Endothelial cell of umbilical vein (primary cell): ENCODE measurements at regions not wholly inside any gene's neighbourhood (a gene's known extent, or its start where the extent isn't known, plus 50 kb on each side); places are given as distances from the start of the nearest gene placed in this dataset.

Experiments
- BruUV-seq: library from RNA; stranded (reverse); fragments of 400-500 nt; replicated peaks from 2 replicates; lab custom pipeline; 2021; lab: Mats Ljungman, UMichigan
- CTCF ChIA-PET: fragments of 300-600, 350-600 bp; sonication (Branson Sonifier 250); formaldehyde crosslinking; loops from one replicate; lab custom pipeline; 2021; ENCODE audit warnings: antibody characterized with exemption, inconsistent platforms; lab: Charles Lee
- POLR2A ChIA-PET: fragments of 300-600, 350-600 bp; sonication (Branson Sonifier 250); formaldehyde crosslinking; loops from one replicate; lab custom pipeline; 2021; ENCODE audit warnings: antibody characterized with exemption, inconsistent platforms; lab: Charles Lee
- DNase-seq: peaks from one replicate; pipeline ENCODE4 v3.0.0-alpha.2; 2011; ENCODE audit warnings: low read depth, low spot score
- FAIRE-seq: peaks from 2 replicates; lab custom pipeline; 2011; peaks lifted over from hg19 to GRCh38; lab: Jason Lieb, UNC
- H2AFZ ChIP-seq: 2 replicates; pipeline ENCODE4 v1.6.0; 2012; ENCODE audit warnings: low read depth, low read length, control low read depth, inconsistent platforms
- H3K27ac ChIP-seq: 2 replicates; pipeline ENCODE4 v1.5.1; 2011; ENCODE audit warnings: low read depth, mild to moderate bottlenecking, control low read depth, low read length, moderate library complexity; ENCODE audit not compliant: insufficient read depth
- H3K27me3 ChIP-seq, 2 experiments: 2 replicates each; pipeline versions ENCODE4 v1.6.0 to v1.6.1; 2011; ENCODE audit warnings: low read length in 2 of 2, mixed read lengths in 1 of 2; ENCODE audit not compliant: control insufficient read depth in 2 of 2, insufficient read depth in 2 of 2
- H3K36me3 ChIP-seq, 2 experiments: 2 replicates in 1 of 2; 3 replicates in 1 of 2; pipeline ENCODE4 v1.5.1; 2011; ENCODE audit warnings: low read length in 2 of 2, mild to moderate bottlenecking in 1 of 2, moderate library complexity in 1 of 2; ENCODE audit not compliant: control insufficient read depth in 2 of 2, insufficient read depth in 2 of 2; ENCODE audit errors: extremely low read depth in 1 of 2
- H3K4me1 ChIP-seq: 3 replicates; pipeline ENCODE4 v1.5.1; 2011; ENCODE audit warnings: mild to moderate bottlenecking, low read length; ENCODE audit not compliant: control insufficient read depth, insufficient read depth; ENCODE audit errors: extremely low read depth
- H3K4me2 ChIP-seq: 2 replicates; pipeline ENCODE4 v1.6.1; 2011; ENCODE audit warnings: low read length, control low read depth, mixed read lengths; ENCODE audit not compliant: insufficient read depth
- H3K4me3 ChIP-seq, 3 experiments: fragments of 200-600 bp in 1 of 3; sonication (generic), shearing (Covaris generic) in 1 of 3; replicated peaks in 1 of 3; 2 replicates each; pipeline ENCODE4 v1.5.1; 2011 to 2016; ENCODE audit warnings: control low read depth in 3 of 3, low read length in 3 of 3, mild to moderate bottlenecking in 2 of 3, inconsistent platforms in 1 of 3, low read depth in 1 of 3, moderate library complexity in 1 of 3; ENCODE audit not compliant: insufficient read depth in 1 of 3
- H3K79me2 ChIP-seq: 2 replicates; pipeline ENCODE4 v1.6.0; 2012; ENCODE audit warnings: low read length, inconsistent platforms; ENCODE audit not compliant: control insufficient read depth, insufficient read depth
- H3K9ac ChIP-seq: replicated peaks from 2 replicates; pipeline ENCODE3; 2011; ENCODE audit warnings: low read length, control low read depth; ENCODE audit not compliant: insufficient read depth; ENCODE audit errors: extremely low read depth
- H3K9me1 ChIP-seq: replicated peaks from 3 replicates; pipeline ENCODE4 v1.6.0; 2011; ENCODE audit warnings: mild to moderate bottlenecking, low read length; ENCODE audit not compliant: control insufficient read depth, insufficient read depth; ENCODE audit errors: extremely low read depth
- H3K9me3 ChIP-seq: replicated peaks from 2 replicates; pipeline ENCODE4 v1.5.1; 2012; ENCODE audit warnings: low read length, inconsistent platforms; ENCODE audit not compliant: control insufficient read depth, insufficient read depth
- H4K20me1 ChIP-seq: replicated peaks from 2 replicates; pipeline ENCODE3; 2011; ENCODE audit warnings: mild to moderate bottlenecking, low read length; ENCODE audit not compliant: control insufficient read depth, insufficient read depth; ENCODE audit errors: extremely low read depth
- EZH2 ChIP-seq: IDR thresholded peaks from 2 replicates; pipeline ENCODE4 v1.6.1; 2012; ENCODE audit warnings: borderline replicate concordance, low read depth, mild to moderate bottlenecking, moderate library complexity, low read length, inconsistent platforms; ENCODE audit not compliant: severe bottlenecking
- FOS ChIP-seq: IDR thresholded peaks from 2 replicates; pipeline ENCODE4 v1.6.1; 2011; ENCODE audit warnings: mild to moderate bottlenecking, low read length, moderate library complexity, borderline replicate concordance; ENCODE audit not compliant: insufficient read depth
- GATA2 ChIP-seq: IDR thresholded peaks from 2 replicates; pipeline ENCODE4 v1.7.0; 2011; ENCODE audit warnings: low read depth, mild to moderate bottlenecking, moderate library complexity, mixed read lengths, low read length; ENCODE audit not compliant: insufficient read length, insufficient read depth
- JUN ChIP-seq: IDR thresholded peaks from 2 replicates; pipeline ENCODE4 v1.6.1; 2011; ENCODE audit warnings: borderline replicate concordance, low read depth; ENCODE audit not compliant: insufficient read length, insufficient read depth
- POLR2A ChIP-seq: IDR thresholded peaks from 2 replicates; pipeline ENCODE4 v1.6.1; 2012; ENCODE audit warnings: low read depth, mild to moderate bottlenecking, control low read depth, low read length
- POLR2AphosphoS5 ChIP-seq: IDR thresholded peaks from 2 replicates; pipeline ENCODE4 v1.6.1; 2012; ENCODE audit warnings: low read depth, mild to moderate bottlenecking, control low read depth, low read length, moderate library complexity; ENCODE audit not compliant: insufficient read depth
- dilution Hi-C: fragments of 300-500 bp; cut with MboI; formaldehyde crosslinking; loops from one replicate; pipeline ENCODE4 v1.15.0; 2019; ENCODE audit warnings: low sequenced_read_pairs; ENCODE audit not compliant: extremely low pct_ligation_motif_present
- intact Hi-C: fragments of 100-400 bp; cut with micrococcal nuclease; formaldehyde crosslinking; loops from one replicate; pipeline ENCODE4 v1.10.0; 2022
- TF ChIP-seq, protein P1 (sequence below): IDR thresholded peaks from 2 replicates; pipeline ENCODE4 v1.6.1; 2011; ENCODE audit not compliant: insufficient read depth, insufficient read length

DNA sequence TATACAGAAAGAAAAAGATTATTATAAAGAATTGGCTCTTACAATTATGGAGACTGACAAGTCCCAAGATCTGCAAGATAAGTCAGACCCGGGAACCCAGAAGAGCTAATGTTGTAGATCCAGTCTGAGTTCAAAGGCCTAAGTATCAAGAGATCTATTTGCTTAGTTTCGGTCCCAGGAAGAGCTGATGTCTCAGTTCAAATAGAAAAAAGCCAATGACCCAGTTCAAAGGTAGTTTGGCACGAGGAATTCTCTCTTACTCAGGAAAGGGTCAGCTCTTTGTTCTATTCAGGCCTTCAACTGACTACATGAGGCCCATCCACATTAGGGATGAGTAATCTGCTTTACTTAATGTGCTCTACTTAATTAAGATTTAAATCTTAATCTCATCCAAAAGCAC is 128.3 kb upstream of the PLCXD3 start:
- BruUV-seq = no TSS peak
- ChIA-PET POLR2A (no interaction called here), CTCF (interaction anchor here (1.1 to 1.3 kb wide), 3 partner anchors 11 to 735 kb away, joined by 4 read pairs; no protein-coding TSS in a partner anchor)
- Histone ChIP-seq H3K4me2 (no peak overlapping the region), H3K9ac (no peak overlapping the region), H3K27me3 (no peaks in the 10 kb centered on the region), H3K4me3 (no peak overlapping the region), H3K4me1 (no peaks in the 10 kb centered on the region), H3K79me2 (no peaks in the 10 kb centered on the region), H3K9me3 (no peaks in the 10 kb centered on the region), H2AFZ (no peak overlapping the region), H3K27ac (no peak overlapping the region), H3K9me1 (no peaks in the 10 kb centered on the region), H4K20me1 (no peaks in the 10 kb centered on the region), H3K36me3 (no peaks in the 10 kb centered on the region)
- intact Hi-C loops = no loop called here
- dilution Hi-C loops = no loop called here
- DNase-seq (no peak), FAIRE-seq (no peak)
- TF ChIP-seq EZH2 (no peak), FOS (no peak), GATA2 (no peak), JUN (no peak), POLR2A (no peak), POLR2AphosphoS5 (no peak)
- TF ChIP-seq, protein P1, sequence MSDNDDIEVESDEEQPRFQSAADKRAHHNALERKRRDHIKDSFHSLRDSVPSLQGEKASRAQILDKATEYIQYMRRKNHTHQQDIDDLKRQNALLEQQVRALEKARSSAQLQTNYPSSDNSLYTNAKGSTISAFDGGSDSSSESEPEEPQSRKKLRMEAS = no peak

DNA sequence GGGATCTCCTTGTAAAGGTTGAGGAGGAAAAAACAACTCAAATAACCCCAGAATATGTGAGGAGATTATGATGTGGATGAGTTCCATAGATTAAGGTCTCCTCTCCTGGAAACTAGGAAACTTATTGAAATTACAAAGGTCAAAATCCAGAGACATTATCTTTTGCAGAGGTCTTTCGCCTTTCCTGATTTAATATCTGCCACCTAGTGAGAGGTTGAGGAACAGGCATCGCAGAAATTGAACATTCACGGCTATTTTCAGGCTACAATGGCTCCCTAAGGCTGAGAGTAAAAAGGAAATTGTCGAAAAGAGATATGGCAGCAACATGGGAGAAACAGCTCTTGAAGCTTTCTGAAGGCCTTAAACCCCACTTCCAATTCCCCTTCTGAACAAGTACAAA is 127.5 kb upstream of the PLCXD3 start:
- H3K27ac ChIP-seq = no peak overlapping the region
- H3K9me3 ChIP-seq = no peaks in the 10 kb centered on the region
- H3K36me3 ChIP-seq = no peaks in the 10 kb centered on the region
- ChIA-PET POLR2A (no interaction called here), CTCF (interaction anchor here (1.0 to 1.8 kb wide), 4 partner anchors 11 to 733 kb away, joined by 4 to 6 read pairs (median 4); no protein-coding TSS in a partner anchor)
- no peaks in the 10 kb centered on the region for H3K4me1 ChIP-seq
- BruUV-seq = no TSS peak
- no peaks in the 10 kb centered on the region for H3K9me1 ChIP-seq
- no peak overlapping the region for H3K4me3 ChIP-seq
- H3K9ac ChIP-seq = no peak overlapping the region
- dilution Hi-C loops (no loop called here), intact Hi-C loops (no loop called here)
- DNase-seq (no peak), FAIRE-seq (no peak)
- no peaks in the 10 kb centered on the region for H3K27me3 ChIP-seq
- no peaks in the 10 kb centered on the region for H3K79me2 ChIP-seq
- no peaks in the 10 kb centered on the region for H4K20me1 ChIP-seq
- H2AFZ ChIP-seq = no peak overlapping the region
- TF ChIP-seq JUN (no peak), EZH2 (no peak)
- H3K4me2 ChIP-seq = no peak overlapping the region
